Fibroblast of the aortic adventitia (primary cell): ENCODE measurements at regions not wholly inside any gene's neighbourhood (a gene's known extent, or its start where the extent isn't known, plus 50 kb on each side); places are given as distances from the start of the nearest gene placed in this dataset.

Experiments
- DNase-seq: peaks from one replicate; pipeline ENCODE4 v3.0.0-alpha.2; 2010; ENCODE audit warnings: low read depth
- H3K4me3 ChIP-seq: 2 replicates; pipeline ENCODE4 v1.5.1; 2011; ENCODE audit warnings: low read depth, mild to moderate bottlenecking, control low read depth, low read length, moderate library complexity
- CTCF ChIP-seq: IDR thresholded peaks from 2 replicates; pipeline ENCODE4 v1.5.1; 2011; ENCODE audit warnings: mild to moderate bottlenecking, low read length, control low read depth, inconsistent platforms; ENCODE audit not compliant: insufficient read depth

DNA sequence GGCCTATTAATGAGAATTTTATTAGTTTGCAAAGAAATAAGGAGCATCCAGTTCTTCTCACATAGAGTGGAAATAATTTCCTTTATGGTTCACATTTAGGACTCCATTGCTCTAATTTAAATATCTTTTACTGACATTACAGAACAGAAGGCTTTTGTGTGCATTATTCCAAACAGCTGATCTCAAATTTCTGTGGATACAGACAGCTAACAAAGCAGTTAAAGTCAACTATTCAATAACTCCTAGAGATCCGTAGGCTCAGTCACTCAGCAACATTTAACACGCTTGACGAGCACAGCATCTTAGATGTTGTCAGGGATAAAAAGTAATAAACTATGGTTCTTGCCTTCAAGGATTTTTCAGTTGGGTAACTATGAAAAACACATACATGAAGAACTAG lies 305.8 kb upstream of the SYNCRIP start:
- no peak overlapping the region for H3K4me3 ChIP-seq
- no peak for TF ChIP-seq CTCF
- DNase-seq, result no peak

DNA sequence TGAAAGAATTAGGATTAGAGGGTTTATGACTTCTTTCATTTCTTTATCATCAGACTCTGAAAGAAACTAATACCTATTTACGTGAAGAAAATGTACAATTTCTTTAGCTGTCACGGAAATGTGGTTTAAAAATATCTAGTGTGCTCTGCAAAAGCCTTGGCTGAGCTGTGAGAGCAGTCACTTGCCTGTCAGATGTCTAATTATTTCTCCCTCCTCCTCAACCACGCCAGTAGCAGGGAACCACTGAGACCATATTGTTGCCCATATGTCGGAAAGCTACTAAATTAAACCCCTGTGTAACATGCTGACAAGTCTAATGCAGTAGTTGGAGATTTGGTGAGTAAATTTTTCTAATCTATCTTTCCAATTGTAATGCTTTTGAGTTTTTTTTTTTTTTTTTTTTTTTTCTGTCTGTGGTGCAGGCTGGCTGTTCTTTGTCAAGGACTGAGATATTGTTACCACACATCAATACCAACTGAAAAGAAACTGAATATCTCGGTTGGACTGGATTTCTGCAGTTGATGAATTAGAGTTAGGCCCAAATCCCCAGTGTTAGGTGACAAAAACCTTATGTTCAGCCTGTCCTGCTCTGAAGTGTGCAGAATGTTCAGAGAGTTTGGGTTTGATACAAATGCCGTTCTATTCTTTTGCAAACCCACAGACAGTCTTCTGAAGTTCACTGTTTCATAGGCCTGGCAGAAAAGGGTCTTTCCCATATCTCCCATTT lies 302.9 kb upstream of the SYNCRIP start:
- no peak for TF ChIP-seq CTCF
- H3K4me3 ChIP-seq, result no peak overlapping the region
- DNase-seq, result no peak

DNA sequence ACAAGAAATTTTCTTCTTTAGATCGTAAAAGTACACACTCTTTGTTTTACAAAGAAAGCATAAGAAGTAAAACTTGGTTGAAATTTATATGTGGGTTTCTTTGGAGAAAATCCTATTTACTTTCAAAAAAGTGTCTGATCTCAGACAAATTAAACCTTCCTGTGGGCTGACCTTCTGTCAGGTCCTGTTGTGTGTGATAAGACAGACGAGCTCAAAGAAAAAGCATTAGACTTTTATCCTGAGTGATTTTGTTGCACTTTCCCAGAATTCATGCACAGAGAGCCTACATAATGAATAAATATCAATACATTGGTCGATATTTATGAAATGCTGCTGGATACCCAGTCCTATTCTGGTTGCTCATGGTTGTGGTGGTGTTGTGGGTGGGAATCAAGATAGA lies 302.1 kb upstream of the SYNCRIP start:
- H3K4me3 ChIP-seq, result no peak overlapping the region
- no peak for TF ChIP-seq CTCF
- no peak for DNase-seq

DNA sequence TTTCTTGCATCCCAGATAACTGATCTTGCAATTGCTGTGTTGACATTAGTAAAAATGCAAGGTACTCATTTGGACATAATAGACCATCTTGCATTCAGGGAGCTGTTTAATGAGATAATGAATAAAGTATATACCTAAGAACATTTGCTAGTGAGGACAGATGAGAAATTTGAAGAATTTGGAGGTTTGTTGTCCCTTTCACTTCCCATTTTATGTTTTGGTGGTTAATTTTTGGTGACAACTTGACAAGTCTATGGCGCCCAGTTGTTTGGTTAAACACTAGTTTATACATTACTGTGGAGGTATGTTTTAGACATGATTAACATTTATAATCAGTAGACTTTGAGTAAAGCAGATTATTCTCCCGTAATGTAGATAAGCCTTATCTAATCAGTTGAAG lies 300.2 kb upstream of the SYNCRIP start:
- no peak for DNase-seq
- TF ChIP-seq CTCF, result no peak

GRCh38 chr6:85936916-85937315 lies 294.2 kb upstream of the SYNCRIP start:
- no peak overlapping the region for H3K4me3 ChIP-seq
- no peak for TF ChIP-seq CTCF
- no peak for DNase-seq

More for the DNA sequence above, 300.2 kb upstream of the SYNCRIP start:
- no peak overlapping the region for H3K4me3 ChIP-seq

GRCh38 chr6:85923013-85923430 lies 280.3 kb upstream of the SYNCRIP start:
- peak; percentile 53 for DNase-seq
- H3K4me3 ChIP-seq, result no peak overlapping the region
- TF ChIP-seq CTCF, result peak; percentile 61

DNA sequence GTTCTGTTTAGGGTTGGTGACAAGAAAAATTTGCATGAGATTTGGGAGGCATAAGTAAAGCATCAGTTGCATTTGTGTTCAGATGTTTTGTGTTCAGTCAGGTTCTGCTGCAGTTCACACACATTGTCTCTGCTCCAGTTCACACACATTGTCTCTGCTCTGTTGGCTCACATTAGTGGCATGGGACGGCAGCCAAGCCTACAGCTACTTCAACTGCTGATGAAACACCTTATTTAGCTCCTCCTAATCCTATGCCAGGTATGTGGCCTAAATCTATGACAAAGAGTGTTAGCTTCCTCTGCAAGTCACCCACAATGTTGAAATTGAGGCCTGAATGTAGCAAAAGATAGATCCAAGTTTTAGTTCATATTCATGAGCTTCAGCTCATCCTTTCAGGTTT lies 278.1 kb upstream of the SYNCRIP start:
- no peak for TF ChIP-seq CTCF
- H3K4me3 ChIP-seq, result no peak overlapping the region
- no peak for DNase-seq
